ENCODE measurements at regions not wholly inside any gene's neighbourhood (a gene's known extent, or its start where the extent isn't known, plus 50 kb on each side); places are given as distances from the start of the nearest gene placed in this dataset.

- no peak for DNase-seq (ENCODE audit: low read depth in 3 of 3, low spot score in 1 of 3)
Observed at GRCh38 chr3:25324954-25325655, 103.0 kb upstream of the RARB start.

DNA sequence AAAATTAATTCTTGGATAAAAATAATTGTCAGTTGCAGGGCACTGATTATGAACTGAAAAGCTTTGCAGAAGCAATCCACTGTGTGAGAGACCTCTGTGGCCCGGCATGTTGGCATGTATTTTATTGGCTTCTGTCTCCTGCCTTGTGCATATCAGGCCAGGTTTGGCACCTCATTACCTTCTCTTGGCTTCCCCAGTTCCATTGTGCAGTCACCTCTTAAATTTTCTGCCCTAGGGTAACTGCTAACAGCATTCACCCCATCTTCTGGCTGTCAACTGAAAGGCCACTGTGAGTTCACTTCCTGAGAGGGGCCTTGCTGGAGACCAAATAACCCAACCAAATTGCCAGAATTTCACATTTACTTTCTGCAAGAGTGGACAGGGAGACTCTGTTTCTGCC is 92.7 kb upstream of the RARB start:
- DNase-seq (ENCODE audit: low read depth in 3 of 3, low spot score in 1 of 3): no peak

DNA sequence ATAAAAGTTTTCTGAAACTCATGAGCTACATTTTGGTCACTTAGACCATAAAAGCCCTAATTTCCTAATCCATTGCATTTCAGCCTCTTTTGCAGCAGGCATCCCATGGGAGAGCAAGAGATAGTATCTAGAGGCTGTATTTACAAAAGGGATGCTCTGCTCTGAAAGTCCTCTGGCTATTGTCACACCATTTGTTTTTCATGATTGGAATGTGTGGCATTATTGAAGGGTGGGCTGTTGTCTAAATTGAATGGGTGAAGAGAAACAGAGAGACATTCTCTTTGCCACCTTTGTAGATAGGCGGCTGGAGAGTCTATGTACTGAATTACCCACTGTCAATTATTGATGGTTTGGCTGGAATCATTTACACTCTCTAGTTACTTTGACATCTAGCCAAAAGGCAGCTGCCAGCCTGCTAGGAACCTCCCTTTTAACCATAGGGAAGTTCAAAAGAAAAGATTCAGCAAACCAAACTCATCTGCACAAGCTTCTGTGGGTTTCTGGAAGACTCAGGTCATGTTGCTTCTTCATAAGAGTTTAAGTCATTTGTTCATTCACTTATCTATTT is 89.8 kb upstream of the RARB start:
- DNase-seq (ENCODE audit: low read depth in 3 of 3, low spot score in 1 of 3): no peak

DNA sequence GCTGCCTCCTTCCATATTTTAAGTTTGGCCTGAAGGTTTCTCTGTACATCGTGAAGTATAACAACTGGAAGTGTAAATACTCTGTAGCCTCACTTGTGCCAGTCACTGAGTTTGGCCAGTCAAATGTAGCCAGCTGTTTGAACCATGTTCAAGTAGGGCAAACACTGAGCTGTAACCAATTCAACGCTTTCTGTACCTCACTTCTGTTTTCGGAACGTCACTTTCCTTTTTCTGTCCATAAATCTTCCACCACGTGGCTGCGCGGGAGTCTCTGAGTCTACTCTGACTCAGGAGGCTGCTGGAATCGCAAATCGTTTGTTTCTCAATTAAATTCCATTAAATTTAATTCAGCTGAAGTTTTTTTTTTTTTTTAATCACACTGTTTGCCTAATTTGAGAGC is 88.8 kb upstream of the RARB start:
- DNase-seq (ENCODE audit: low read depth in 3 of 3, low spot score in 1 of 3): no peak

- no peak for DNase-seq (ENCODE audit: low read depth in 3 of 3, low spot score in 1 of 3)
Observed at GRCh38 chr3:25344670-25345069, 83.4 kb upstream of the RARB start.

DNA sequence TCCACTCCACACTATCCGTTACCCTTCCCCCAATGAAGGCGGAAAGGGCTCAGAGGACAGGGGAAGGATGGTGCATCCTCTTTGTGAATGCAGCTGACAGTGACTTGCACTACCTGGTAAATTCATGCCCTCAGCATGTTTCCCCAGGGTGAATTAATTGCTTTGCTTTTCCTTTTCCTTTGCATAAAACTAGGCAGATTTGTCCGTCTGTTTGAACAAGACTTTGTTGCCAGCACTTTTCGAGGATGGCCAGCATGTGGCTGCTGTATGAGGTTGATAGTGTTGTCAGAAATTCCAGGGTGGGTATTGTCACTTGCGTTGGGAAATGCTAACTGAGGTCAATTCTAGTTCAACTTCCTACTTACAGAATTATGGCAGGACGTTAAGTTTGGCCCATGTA is 79.0 kb upstream of the RARB start:
- no peak for DNase-seq (ENCODE audit: low read depth in 3 of 3, low spot score in 1 of 3)

GRCh38 chr3:25349828-25350724 is 78.0 kb upstream of the RARB start:
- no peak for DNase-seq (ENCODE audit: low read depth in 3 of 3, low spot score in 1 of 3)

DNA sequence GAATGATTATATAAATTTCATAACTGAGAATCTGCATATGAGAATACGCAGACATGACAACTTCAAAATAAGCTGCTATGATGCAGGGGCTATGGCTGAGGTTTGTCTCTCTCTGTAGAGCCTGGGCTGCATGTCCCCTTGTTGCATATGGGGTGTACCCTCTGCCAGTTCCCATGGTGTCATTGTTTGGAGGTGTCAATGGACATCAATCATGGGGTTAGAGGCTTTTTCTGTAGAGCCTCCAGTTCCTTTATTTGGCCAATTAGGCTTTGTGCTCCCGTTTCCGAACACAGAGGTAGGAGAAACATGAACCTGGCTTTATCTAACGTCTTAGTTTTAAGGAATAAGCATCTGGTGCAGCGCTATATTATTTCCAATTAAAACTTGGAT is 77.3 kb upstream of the RARB start:
- DNase-seq (ENCODE audit: low read depth in 3 of 3, low spot score in 1 of 3): no peak

DNA sequence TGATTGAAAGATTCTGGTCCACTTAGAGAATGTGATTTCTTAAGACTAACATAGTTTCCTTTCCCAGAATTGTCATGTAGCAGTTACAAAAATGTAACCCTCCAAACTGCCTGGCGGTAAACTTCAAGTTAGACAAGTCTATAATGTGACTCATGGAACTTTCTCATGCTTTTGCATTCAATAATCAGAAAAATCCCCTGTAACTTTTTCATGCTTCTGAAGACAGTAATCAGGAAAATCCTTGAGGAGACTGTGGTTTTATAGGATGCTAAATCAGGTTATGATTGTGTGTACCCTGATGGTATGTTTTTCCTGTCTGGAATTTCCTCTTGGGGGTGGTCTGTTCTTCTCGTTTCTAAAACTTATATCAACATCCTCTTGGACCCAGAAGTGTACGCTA is 74.0 kb upstream of the RARB start:
- DNase-seq (ENCODE audit: low read depth in 3 of 3, low spot score in 1 of 3): no peak

GRCh38 chr3:25355034-25355885 is 72.8 kb upstream of the RARB start:
- no peak for DNase-seq (ENCODE audit: low read depth in 3 of 3, low spot score in 1 of 3)

GRCh38 chr3:25355998-25356397 is 72.1 kb upstream of the RARB start:
- no peak for DNase-seq (ENCODE audit: low read depth in 3 of 3, low spot score in 1 of 3)

DNA sequence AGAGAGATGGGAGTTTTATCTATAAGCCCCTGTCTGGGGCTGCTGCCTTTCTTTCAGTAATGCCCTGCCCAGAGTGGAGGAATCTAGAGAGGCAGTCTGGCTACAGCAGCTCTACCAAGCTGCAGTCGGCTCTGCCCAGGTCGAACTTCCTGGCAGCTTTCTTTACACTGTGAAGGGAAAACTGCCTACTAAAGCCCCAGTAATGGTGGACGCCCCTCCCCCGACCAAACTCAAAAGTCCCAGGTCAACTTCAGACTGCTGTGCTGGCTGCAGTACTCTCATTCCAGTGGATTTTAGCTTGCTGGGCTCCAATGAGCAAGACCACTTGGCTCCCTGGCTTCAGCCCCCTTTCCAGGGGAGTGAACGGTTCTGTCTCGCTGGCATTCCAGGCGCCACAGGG is 65.9 kb upstream of the RARB start:
- DNase-seq (ENCODE audit: low read depth in 3 of 3, low spot score in 1 of 3): no peak

GRCh38 chr3:25365636-25366035 is 62.4 kb upstream of the RARB start:
- no peak for DNase-seq (ENCODE audit: low read depth in 3 of 3, low spot score in 1 of 3)

- DNase-seq (ENCODE audit: low read depth in 3 of 3, low spot score in 1 of 3): no peak
Observed at GRCh38 chr3:25367025-25367424, 61.0 kb upstream of the RARB start.

DNA sequence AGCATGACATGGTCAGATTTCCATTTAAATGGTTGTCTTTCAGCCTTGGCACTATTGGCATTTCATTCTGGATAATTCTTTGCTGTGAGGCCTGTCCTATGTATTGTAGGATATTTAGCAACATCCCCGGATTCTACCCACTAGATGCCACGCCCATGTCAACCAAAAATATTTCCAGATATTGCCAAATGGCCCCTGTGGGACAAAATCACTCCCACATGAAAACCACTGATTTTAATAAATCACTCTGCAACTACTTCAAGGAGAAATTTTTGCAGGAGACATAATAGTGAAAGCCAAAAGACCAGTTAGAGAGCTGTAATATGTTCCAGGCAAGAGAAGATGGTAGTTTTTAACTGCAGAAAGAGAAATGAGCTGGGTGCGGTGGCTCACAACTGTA is 55.9 kb upstream of the RARB start:
- DNase-seq (ENCODE audit: low read depth in 3 of 3, low spot score in 1 of 3): no peak

GRCh38 chr3:25376340-25376739 is 51.7 kb upstream of the RARB start:
- no peak for DNase-seq (ENCODE audit: low read depth in 3 of 3, low spot score in 1 of 3)

DNA sequence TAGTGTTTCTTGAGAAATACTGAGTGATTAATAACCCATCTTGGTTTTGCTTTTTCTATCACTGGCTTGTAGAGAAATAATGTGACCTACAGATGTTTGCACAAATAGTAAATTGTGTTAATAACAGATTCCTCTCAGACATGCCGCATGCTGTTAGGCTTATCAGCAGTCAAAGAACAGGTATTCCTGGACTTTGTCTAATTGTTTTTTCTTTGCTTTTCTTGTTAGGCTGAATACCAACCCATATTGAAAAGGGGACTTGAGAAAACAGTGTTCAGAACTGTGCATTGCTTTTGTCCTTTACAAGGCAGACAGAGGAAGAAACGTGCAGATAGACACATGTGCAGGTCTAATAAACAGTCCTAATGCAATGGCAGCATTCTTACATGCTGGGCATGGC is 51.0 kb upstream of the RARB start:
- DNase-seq (ENCODE audit: low read depth in 3 of 3, low spot score in 1 of 3): no peak
